Keratinocyte (primary cell): ENCODE measurements at regions not wholly inside any gene's neighbourhood (a gene's known extent, or its start where the extent isn't known, plus 50 kb on each side); places are given as distances from the start of the nearest gene placed in this dataset.

ENCODE experiments used
- DNase-seq: peaks from one replicate; pipeline ENCODE4 v3.0.0-alpha.2; 2011; ENCODE audit warnings: low read depth, missing footprints, low spot score
- FAIRE-seq: peaks from 2 replicates; lab custom pipeline; 2011; peaks lifted over from hg19 to GRCh38; lab: Jason Lieb, UNC
- H2AFZ ChIP-seq: 2 replicates; pipeline ENCODE4 v1.6.0; 2012; ENCODE audit warnings: low read length, control low read depth, inconsistent platforms; ENCODE audit not compliant: control insufficient read depth
- H3K27ac ChIP-seq: 2 replicates; pipeline ENCODE4 v1.5.1; 2011; ENCODE audit warnings: low read length; ENCODE audit not compliant: control insufficient read depth, insufficient read depth
- H3K27me3 ChIP-seq: 3 replicates; pipeline ENCODE4 v1.6.0; 2011; ENCODE audit warnings: low read length; ENCODE audit not compliant: control insufficient read depth, insufficient read depth; ENCODE audit errors: extremely low read depth
- H3K36me3 ChIP-seq, 2 experiments: 2 replicates in 1 of 2; 3 replicates in 1 of 2; pipeline ENCODE4 v1.5.1; 2011; ENCODE audit warnings: low read length in 2 of 2, mild to moderate bottlenecking in 1 of 2; ENCODE audit not compliant: control insufficient read depth in 2 of 2, insufficient read depth in 2 of 2; ENCODE audit errors: extremely low read depth in 1 of 2
- H3K4me1 ChIP-seq: 3 replicates; pipeline ENCODE4 v1.5.1; 2011; ENCODE audit warnings: low read length; ENCODE audit not compliant: control insufficient read depth, insufficient read depth; ENCODE audit errors: extremely low read depth
- H3K4me2 ChIP-seq: 3 replicates; pipeline ENCODE4 v1.6.0; 2011; ENCODE audit warnings: low read depth, low read length; ENCODE audit not compliant: control insufficient read depth, insufficient read depth; ENCODE audit errors: extremely low read depth
- H3K4me3 ChIP-seq, 3 experiments: fragments of 200-600 bp in 1 of 3; sonication (generic) in 1 of 3; 2 replicates in 2 of 3; 3 replicates in 1 of 3; pipeline ENCODE4 v1.5.1; 2011 to 2016; ENCODE audit warnings: low read length in 3 of 3, mild to moderate bottlenecking in 3 of 3, control low read depth in 2 of 3, inconsistent platforms in 1 of 3, low read depth in 1 of 3, mixed read lengths in 1 of 3, mixed run types in 1 of 3, moderate library complexity in 1 of 3; ENCODE audit not compliant: control insufficient read depth in 2 of 3, insufficient read depth in 2 of 3; ENCODE audit errors: extremely low read depth in 1 of 3
- H3K79me2 ChIP-seq: 2 replicates; pipeline ENCODE4 v1.6.0; 2012; ENCODE audit warnings: low read length; ENCODE audit not compliant: control insufficient read depth, insufficient read depth
- H3K9ac ChIP-seq: 3 replicates; pipeline ENCODE4 v1.6.0; 2011; ENCODE audit warnings: low read length; ENCODE audit not compliant: control insufficient read depth, insufficient read depth; ENCODE audit errors: extremely low read depth
- H3K9me1 ChIP-seq: 3 replicates; pipeline ENCODE4 v1.6.0; 2011; ENCODE audit warnings: low read length; ENCODE audit not compliant: control insufficient read depth, insufficient read depth; ENCODE audit errors: extremely low read depth
- H3K9me3 ChIP-seq: 2 replicates; pipeline ENCODE4 v1.5.1; 2012; ENCODE audit warnings: low read depth, low read length; ENCODE audit not compliant: control insufficient read depth
- H4K20me1 ChIP-seq: 3 replicates; pipeline ENCODE4 v1.6.0; 2011; ENCODE audit warnings: low read length; ENCODE audit not compliant: control insufficient read depth, insufficient read depth; ENCODE audit errors: extremely low read depth
- CTCF ChIP-seq, 3 experiments: IDR thresholded peaks in 1 of 3; conservative IDR thresholded peaks in 1 of 3; optimal IDR thresholded peaks in 1 of 3; 2 replicates in 2 of 3; 3 replicates in 1 of 3; pipeline versions ENCODE3 to v1.5.1; 2011; ENCODE audit warnings: low read length in 3 of 3, mild to moderate bottlenecking in 3 of 3, moderate library complexity in 2 of 3, control low read depth in 1 of 3, inconsistent platforms in 1 of 3; ENCODE audit not compliant: insufficient read depth in 2 of 3; ENCODE audit errors: extremely low read depth in 1 of 3
- EZH2 ChIP-seq: IDR thresholded peaks from one replicate; pipeline ENCODE4 v1.6.1; 2012; ENCODE audit warnings: inconsistent platforms, mild to moderate bottlenecking, low read length, moderate library complexity
- dilution Hi-C: fragments of 300-500 bp; cut with MboI; formaldehyde crosslinking; loops from one replicate; pipeline ENCODE4 v1.7.0; 2020; ENCODE audit warnings: low sequenced_read_pairs; ENCODE audit not compliant: extremely low pct_ligation_motif_present

- no peak overlapping the region for H3K9ac ChIP-seq
- no peak for FAIRE-seq
- H3K9me1 ChIP-seq = no peaks in the 10 kb centered on the region
These were observed 747.3 kb upstream of the PIK3C3 start for GRCh38 chr18:41207706-41208105.

GRCh38 chr18:41206341-41206830 is 748.6 kb upstream of the PIK3C3 start:
- DNase-seq (no peak), FAIRE-seq (no peak)
- no peak for TF ChIP-seq CTCF (optimal IDR thresholded peaks at IDR 0.05 in 1 of 3, IDR thresholded peaks at IDR 0.05 in 1 of 3, conservative IDR thresholded peaks at IDR 0.05 in 1 of 3; ENCODE audit: extremely low read depth in 1 of 3, insufficient read depth in 2 of 3, low read length in 3 of 3)
- no peak for TF ChIP-seq EZH2
- Histone ChIP-seq H2AFZ (peak overlapping the region; percentile 25), H4K20me1 (no peaks in the 10 kb centered on the region), H3K36me3 (no peaks in the 10 kb centered on the region), H3K9ac (no peak overlapping the region), H3K27me3 (no peaks in the 10 kb centered on the region), H3K4me3 (no peak overlapping the region), H3K79me2 (no peaks in the 10 kb centered on the region), H3K4me1 (no peaks in the 10 kb centered on the region), H3K9me3 (no peaks in the 10 kb centered on the region), H3K9me1 (no peaks in the 10 kb centered on the region), H3K27ac (no peak overlapping the region), H3K4me2 (no peak overlapping the region)
- dilution Hi-C loops = no loop called here

More at GRCh38 chr18:41207706-41208105, 747.3 kb upstream of the PIK3C3 start:
- no peaks in the 10 kb centered on the region for H3K4me1 ChIP-seq
- no peaks in the 10 kb centered on the region for H3K27me3 ChIP-seq
- TF ChIP-seq CTCF (optimal IDR thresholded peaks at IDR 0.05 in 1 of 3, IDR thresholded peaks at IDR 0.05 in 1 of 3, conservative IDR thresholded peaks at IDR 0.05 in 1 of 3; ENCODE audit: extremely low read depth in 1 of 3, insufficient read depth in 2 of 3, low read length in 3 of 3) = no peak
- H4K20me1 ChIP-seq = no peaks in the 10 kb centered on the region
- DNase-seq = no peak
- no peaks in the 10 kb centered on the region for H3K36me3 ChIP-seq
- H2AFZ ChIP-seq = no peak overlapping the region
- no peaks in the 10 kb centered on the region for H3K9me3 ChIP-seq
- dilution Hi-C loops = no loop called here
- no peak overlapping the region for H3K27ac ChIP-seq
- no peaks in the 10 kb centered on the region for H3K79me2 ChIP-seq
- no peak overlapping the region for H3K4me2 ChIP-seq
- H3K4me3 ChIP-seq = no peak overlapping the region
